Loucy (cell line): ENCODE measurements at regions not wholly inside any gene's neighbourhood (a gene's known extent, or its start where the extent isn't known, plus 50 kb on each side); places are given as distances from the start of the nearest gene placed in this dataset.

Experiments used
- H2AFZ ChIP-seq: fragments of 200-600 bp; sonication (generic); 2 replicates; pipeline ENCODE4 v1.6.0; 2016; ENCODE audit warnings: antibody characterized with exemption, mild to moderate bottlenecking, low read length, moderate library complexity
- H3F3A ChIP-seq: fragments of 200-600 bp; 2 replicates; pipeline ENCODE4 v1.6.0; 2016; ENCODE audit warnings: antibody characterized with exemption, low read depth, mild to moderate bottlenecking
- H3K27me3 ChIP-seq: fragments of 200-600 bp; sonication (generic); 2 replicates; pipeline ENCODE4 v1.6.1; 2014; ENCODE audit warnings: low read length, mild to moderate bottlenecking; ENCODE audit not compliant: insufficient read depth, poor library complexity, severe bottlenecking
- H3K36me3 ChIP-seq: fragments of 200-600 bp; sonication (generic); 2 replicates; pipeline ENCODE4 v1.6.1; 2016; ENCODE audit warnings: low read length; ENCODE audit not compliant: insufficient read depth
- H3K4me1 ChIP-seq: fragments of 200-600 bp; sonication (generic); 2 replicates; pipeline ENCODE4 v1.5.1; 2014; ENCODE audit warnings: low read length, mild to moderate bottlenecking; ENCODE audit not compliant: insufficient read depth, poor library complexity, severe bottlenecking
- H3K4me2 ChIP-seq: fragments of 200-600 bp; sonication (generic); 2 replicates; pipeline ENCODE4 v1.6.0; 2014; ENCODE audit warnings: antibody characterized with exemption, low read length, low read depth, mild to moderate bottlenecking; ENCODE audit not compliant: poor library complexity, severe bottlenecking
- H3K4me3 ChIP-seq: fragments of 200-600 bp; sonication (generic); 2 replicates; pipeline ENCODE4 v1.5.1; 2014; ENCODE audit warnings: low read length, mild to moderate bottlenecking, mixed read lengths; ENCODE audit not compliant: poor library complexity, severe bottlenecking
- H3K79me2 ChIP-seq: fragments of 200-600 bp; sonication (generic); 2 replicates; pipeline ENCODE4 v1.6.1; 2014; ENCODE audit warnings: low read length; ENCODE audit not compliant: insufficient read depth
- H3K9ac ChIP-seq: fragments of 200-600 bp; sonication (generic); 2 replicates; pipeline ENCODE4 v1.6.0; 2014; ENCODE audit warnings: mild to moderate bottlenecking, low read depth, low read length, moderate library complexity; ENCODE audit not compliant: poor library complexity, severe bottlenecking
- H3K9me2 ChIP-seq: fragments of 200-600 bp; sonication (generic); replicated peaks from 2 replicates; pipeline ENCODE4 v1.6.1; 2016; ENCODE audit warnings: low read depth, low read length, mixed read lengths
- H3K9me3 ChIP-seq: fragments of 200-600 bp; sonication (generic); 2 replicates; pipeline ENCODE4 v1.6.1; 2014; ENCODE audit warnings: mild to moderate bottlenecking, antibody characterized with exemption, low read length, low read depth; ENCODE audit not compliant: insufficient read depth
- H4K20me1 ChIP-seq: fragments of 200-600 bp; sonication (generic); 2 replicates; pipeline ENCODE4 v1.6.0; 2014; ENCODE audit warnings: antibody characterized with exemption, low read length, mild to moderate bottlenecking; ENCODE audit not compliant: insufficient read depth, poor library complexity, severe bottlenecking
- EZH2phosphoT487 ChIP-seq: fragments of 200-600 bp; IDR thresholded peaks from 2 replicates; pipeline ENCODE4 v1.6.1; 2018; ENCODE audit warnings: antibody characterized with exemption, mild to moderate bottlenecking, moderate library complexity, borderline replicate concordance
- TF ChIP-seq, protein P1 (sequence below): fragments of 200-600 bp; sonication (generic); conservative IDR thresholded peaks from 2 replicates; pipeline ENCODE4 v1.5.1; 2014; ENCODE audit warnings: mild to moderate bottlenecking, antibody characterized with exemption, low read length

DNA sequence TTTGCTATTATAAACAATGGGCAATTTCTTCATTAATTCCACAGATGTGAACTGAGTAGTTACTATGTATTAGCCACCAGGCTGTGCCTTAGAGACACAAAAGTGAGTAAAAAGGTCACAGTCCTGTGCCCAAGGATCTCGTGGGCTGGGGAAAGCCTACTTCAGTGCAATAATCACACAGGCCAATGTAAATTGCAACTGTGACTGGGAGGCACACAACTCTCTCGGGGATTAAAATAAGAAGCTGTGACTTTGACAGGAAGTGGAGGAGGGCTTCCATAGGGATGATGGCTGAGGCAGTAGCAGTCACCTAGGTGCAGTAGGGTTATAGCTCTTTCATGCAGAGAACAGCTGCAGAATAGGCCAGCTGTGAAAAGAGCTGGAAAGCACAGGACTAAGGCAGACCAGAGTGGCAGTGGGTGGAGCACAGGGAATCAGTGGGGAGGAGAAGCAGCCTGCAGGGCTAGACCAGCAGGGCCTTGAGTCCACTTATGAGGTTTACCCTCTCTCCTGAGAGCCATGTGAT lies 121.9 kb downstream of the MAB21L3 start:
- H3K36me3 ChIP-seq: no peaks in the 10 kb centered on the region
- no peak overlapping the region for H3K4me3 ChIP-seq
- no peaks in the 10 kb centered on the region for H3K9me2 ChIP-seq
- H3K4me2 ChIP-seq: no peak overlapping the region
- no peak overlapping the region for H3K9ac ChIP-seq
- no peaks in the 10 kb centered on the region for H4K20me1 ChIP-seq
- no peaks in the 10 kb centered on the region for H3F3A ChIP-seq
- no peaks in the 10 kb centered on the region for H3K4me1 ChIP-seq
- H2AFZ ChIP-seq: no peak overlapping the region; the same call in 1 of the 2 replicates
- H3K27me3 ChIP-seq: no peaks in the 10 kb centered on the region
- H3K9me3 ChIP-seq: no peaks in the 10 kb centered on the region
- H3K79me2 ChIP-seq: no peaks in the 10 kb centered on the region
- no peak for TF ChIP-seq EZH2phosphoT487
- TF ChIP-seq, protein P1, sequence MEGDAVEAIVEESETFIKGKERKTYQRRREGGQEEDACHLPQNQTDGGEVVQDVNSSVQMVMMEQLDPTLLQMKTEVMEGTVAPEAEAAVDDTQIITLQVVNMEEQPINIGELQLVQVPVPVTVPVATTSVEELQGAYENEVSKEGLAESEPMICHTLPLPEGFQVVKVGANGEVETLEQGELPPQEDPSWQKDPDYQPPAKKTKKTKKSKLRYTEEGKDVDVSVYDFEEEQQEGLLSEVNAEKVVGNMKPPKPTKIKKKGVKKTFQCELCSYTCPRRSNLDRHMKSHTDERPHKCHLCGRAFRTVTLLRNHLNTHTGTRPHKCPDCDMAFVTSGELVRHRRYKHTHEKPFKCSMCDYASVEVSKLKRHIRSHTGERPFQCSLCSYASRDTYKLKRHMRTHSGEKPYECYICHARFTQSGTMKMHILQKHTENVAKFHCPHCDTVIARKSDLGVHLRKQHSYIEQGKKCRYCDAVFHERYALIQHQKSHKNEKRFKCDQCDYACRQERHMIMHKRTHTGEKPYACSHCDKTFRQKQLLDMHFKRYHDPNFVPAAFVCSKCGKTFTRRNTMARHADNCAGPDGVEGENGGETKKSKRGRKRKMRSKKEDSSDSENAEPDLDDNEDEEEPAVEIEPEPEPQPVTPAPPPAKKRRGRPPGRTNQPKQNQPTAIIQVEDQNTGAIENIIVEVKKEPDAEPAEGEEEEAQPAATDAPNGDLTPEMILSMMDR: peak; percentile 37

DNA sequence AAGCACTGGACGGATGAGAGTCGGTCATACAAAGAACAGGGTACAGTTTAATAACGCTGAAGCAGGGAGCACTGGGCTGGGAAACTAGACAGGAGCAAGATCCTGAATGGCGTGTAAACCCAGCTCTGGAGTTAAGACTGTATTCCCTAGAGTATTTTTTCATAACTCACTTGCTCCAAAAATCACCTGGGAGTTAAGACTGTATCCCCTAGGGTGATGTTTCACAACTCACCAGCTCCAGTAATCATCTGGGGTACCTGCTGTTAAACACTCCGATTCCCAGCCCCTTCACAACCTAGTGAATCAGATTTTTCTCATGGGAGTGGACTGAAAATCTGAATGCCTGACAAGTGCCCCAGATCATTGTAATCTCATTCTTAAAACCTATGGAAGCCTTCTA lies 123.2 kb downstream of the MAB21L3 start:
- Histone ChIP-seq H3K4me2 (no peak overlapping the region), H3F3A (no peaks in the 10 kb centered on the region), H2AFZ (no peak overlapping the region)

DNA sequence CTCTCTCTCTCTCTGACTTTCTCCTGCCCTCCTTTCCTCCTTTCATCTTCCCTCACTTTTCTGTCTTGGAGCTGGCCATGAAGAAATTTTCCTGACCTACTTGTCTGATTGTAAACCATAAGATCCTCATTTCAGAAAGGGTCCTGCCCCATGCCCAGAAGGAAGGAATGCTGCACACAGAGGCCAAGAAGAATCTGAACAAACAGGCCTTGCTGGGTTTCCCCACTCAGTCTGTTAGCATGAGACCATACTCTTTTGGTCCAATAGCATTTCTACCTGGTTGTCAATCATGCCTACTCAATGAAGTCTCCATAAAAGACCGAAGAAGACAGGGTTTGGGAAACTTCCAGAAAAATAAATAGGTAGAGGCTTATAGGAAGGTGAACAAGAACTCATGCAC lies 128.7 kb downstream of the MAB21L3 start:
- Histone ChIP-seq H3K9ac (no peak overlapping the region), H2AFZ (no peak overlapping the region), H3K27me3 (no peaks in the 10 kb centered on the region), H3F3A (no peaks in the 10 kb centered on the region), H3K9me2 (no peaks in the 10 kb centered on the region), H3K9me3 (no peaks in the 10 kb centered on the region), H3K4me3 (no peak overlapping the region), H3K4me2 (no peak overlapping the region), H3K36me3 (no peaks in the 10 kb centered on the region), H4K20me1 (no peaks in the 10 kb centered on the region), H3K79me2 (no peaks in the 10 kb centered on the region), H3K4me1 (peaks cover 16% of the 10 kb centered on the region)
- TF ChIP-seq EZH2phosphoT487: no peak

More for the DNA sequence above, 123.2 kb downstream of the MAB21L3 start:
- no peak overlapping the region for H3K9ac ChIP-seq
- no peaks in the 10 kb centered on the region for H3K4me1 ChIP-seq
- H4K20me1 ChIP-seq: no peaks in the 10 kb centered on the region
- TF ChIP-seq, protein P1: no peak
- no peak for TF ChIP-seq EZH2phosphoT487
- H3K4me3 ChIP-seq: no peak overlapping the region
- no peaks in the 10 kb centered on the region for H3K79me2 ChIP-seq
- H3K36me3 ChIP-seq: no peaks in the 10 kb centered on the region
- H3K27me3 ChIP-seq: no peaks in the 10 kb centered on the region
- no peaks in the 10 kb centered on the region for H3K9me3 ChIP-seq
- no peaks in the 10 kb centered on the region for H3K9me2 ChIP-seq

DNA sequence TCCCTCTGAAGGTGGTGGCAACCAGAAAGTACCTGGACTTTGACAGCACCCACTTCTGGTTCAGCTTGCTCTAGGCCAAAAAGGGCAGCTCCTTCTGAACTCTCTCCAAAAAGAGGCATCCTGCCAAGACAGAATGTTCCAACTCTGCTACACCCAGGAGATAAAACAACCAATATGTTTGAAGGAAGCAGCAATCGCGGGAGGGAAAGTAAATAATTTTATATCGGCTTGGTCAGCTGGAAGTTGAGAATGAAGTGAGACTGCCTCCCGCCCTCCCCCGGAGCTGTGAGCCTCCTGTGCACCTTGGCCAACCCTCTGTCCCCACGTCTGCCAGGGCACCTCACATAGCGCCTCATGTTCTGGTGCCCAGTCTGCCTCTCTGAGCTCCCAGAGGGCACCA lies 130.3 kb upstream of the ATP1A1 start:
- Histone ChIP-seq H3K27me3 (no peaks in the 10 kb centered on the region), H3K4me2 (no peak overlapping the region), H3K36me3 (no peaks in the 10 kb centered on the region), H4K20me1 (no peaks in the 10 kb centered on the region), H3K9ac (no peak overlapping the region), H3K9me2 (no peaks in the 10 kb centered on the region), H3F3A (no peaks in the 10 kb centered on the region), H3K79me2 (no peaks in the 10 kb centered on the region), H3K4me1 (peaks cover 16% of the 10 kb centered on the region), H2AFZ (peak overlapping the region; percentile 49; the same call in 1 of the 2 replicates), H3K9me3 (no peaks in the 10 kb centered on the region), H3K4me3 (no peak overlapping the region)
- no peak for TF ChIP-seq EZH2phosphoT487
- TF ChIP-seq, protein P1: no peak
